Progenitor cell of endocrine pancreas (in vitro differentiated cells): ENCODE measurements at regions not wholly inside any gene's neighbourhood (a gene's known extent, or its start where the extent isn't known, plus 50 kb on each side); places are given as distances from the start of the nearest gene placed in this dataset.

Experiments used
- DNase-seq: peaks from one replicate; pipeline ENCODE4 v3.0.0; 2021; ENCODE audit warnings: low spot score; ENCODE audit not compliant: unreplicated experiment
- H3K27ac Mint-ChIP-seq: 2 replicates; pipeline ENCODE4 v1.8.0; 2021; ENCODE audit warnings: mild to moderate bottlenecking, moderate library complexity, mixed read lengths
- H3K27me3 Mint-ChIP-seq: 2 replicates; pipeline ENCODE4 v1.8.0; 2021; ENCODE audit warnings: mixed read lengths
- H3K36me3 Mint-ChIP-seq: 2 replicates; pipeline ENCODE4 v1.8.0; 2022; ENCODE audit warnings: mixed read lengths; ENCODE audit not compliant: insufficient read depth
- H3K4me1 Mint-ChIP-seq: 2 replicates; pipeline ENCODE4 v1.8.0; 2021; ENCODE audit warnings: low read depth, mixed read lengths
- H3K4me3 Mint-ChIP-seq: 2 replicates; pipeline ENCODE4 v1.8.0; 2021; ENCODE audit warnings: low read depth, mild to moderate bottlenecking, moderate library complexity, mixed read lengths
- H3K9me3 Mint-ChIP-seq: 2 replicates; pipeline ENCODE4 v1.8.0; 2021; ENCODE audit warnings: low read depth, mixed read lengths
- TF ChIP-seq, protein P1 (sequence below): fragments of 200-600 bp; sonication (generic); IDR thresholded peaks from one replicate; pipeline ENCODE4 v1.5.0; 2021; ENCODE audit warnings: antibody characterized with exemption, mild to moderate bottlenecking; ENCODE audit not compliant: unreplicated experiment

DNA sequence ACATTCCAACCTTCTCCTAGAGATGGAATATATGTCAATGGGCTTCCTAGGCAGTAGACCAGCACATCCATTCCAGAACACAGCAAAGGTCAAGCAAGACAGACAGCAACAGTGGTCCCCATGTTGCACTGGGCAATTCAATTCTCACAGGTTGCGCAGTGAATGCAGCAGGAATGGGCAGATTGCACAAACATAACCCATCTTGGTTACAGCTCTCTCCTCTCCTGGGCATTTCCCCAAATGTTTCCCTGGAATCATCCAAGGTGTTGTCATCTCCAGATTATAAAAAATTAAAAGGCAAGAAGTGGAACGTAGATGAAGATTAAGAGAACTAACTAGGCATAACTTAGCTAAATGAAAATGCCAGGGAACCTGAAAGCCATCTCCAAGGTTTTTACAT is 265.8 kb upstream of the SLC14A2 start:
- H3K9me3 Mint-ChIP-seq = no peaks in the 10 kb centered on the region
- TF ChIP-seq, protein P1, sequence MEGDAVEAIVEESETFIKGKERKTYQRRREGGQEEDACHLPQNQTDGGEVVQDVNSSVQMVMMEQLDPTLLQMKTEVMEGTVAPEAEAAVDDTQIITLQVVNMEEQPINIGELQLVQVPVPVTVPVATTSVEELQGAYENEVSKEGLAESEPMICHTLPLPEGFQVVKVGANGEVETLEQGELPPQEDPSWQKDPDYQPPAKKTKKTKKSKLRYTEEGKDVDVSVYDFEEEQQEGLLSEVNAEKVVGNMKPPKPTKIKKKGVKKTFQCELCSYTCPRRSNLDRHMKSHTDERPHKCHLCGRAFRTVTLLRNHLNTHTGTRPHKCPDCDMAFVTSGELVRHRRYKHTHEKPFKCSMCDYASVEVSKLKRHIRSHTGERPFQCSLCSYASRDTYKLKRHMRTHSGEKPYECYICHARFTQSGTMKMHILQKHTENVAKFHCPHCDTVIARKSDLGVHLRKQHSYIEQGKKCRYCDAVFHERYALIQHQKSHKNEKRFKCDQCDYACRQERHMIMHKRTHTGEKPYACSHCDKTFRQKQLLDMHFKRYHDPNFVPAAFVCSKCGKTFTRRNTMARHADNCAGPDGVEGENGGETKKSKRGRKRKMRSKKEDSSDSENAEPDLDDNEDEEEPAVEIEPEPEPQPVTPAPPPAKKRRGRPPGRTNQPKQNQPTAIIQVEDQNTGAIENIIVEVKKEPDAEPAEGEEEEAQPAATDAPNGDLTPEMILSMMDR = no peak
- H3K27me3 Mint-ChIP-seq = peaks cover 41% of the 10 kb centered on the region
- H3K27ac Mint-ChIP-seq = no peak overlapping the region
- H3K4me1 Mint-ChIP-seq = peaks cover 23% of the 10 kb centered on the region
- H3K36me3 Mint-ChIP-seq = no peaks in the 10 kb centered on the region
- no peak overlapping the region for H3K4me3 Mint-ChIP-seq
- DNase-seq = no peak

DNA sequence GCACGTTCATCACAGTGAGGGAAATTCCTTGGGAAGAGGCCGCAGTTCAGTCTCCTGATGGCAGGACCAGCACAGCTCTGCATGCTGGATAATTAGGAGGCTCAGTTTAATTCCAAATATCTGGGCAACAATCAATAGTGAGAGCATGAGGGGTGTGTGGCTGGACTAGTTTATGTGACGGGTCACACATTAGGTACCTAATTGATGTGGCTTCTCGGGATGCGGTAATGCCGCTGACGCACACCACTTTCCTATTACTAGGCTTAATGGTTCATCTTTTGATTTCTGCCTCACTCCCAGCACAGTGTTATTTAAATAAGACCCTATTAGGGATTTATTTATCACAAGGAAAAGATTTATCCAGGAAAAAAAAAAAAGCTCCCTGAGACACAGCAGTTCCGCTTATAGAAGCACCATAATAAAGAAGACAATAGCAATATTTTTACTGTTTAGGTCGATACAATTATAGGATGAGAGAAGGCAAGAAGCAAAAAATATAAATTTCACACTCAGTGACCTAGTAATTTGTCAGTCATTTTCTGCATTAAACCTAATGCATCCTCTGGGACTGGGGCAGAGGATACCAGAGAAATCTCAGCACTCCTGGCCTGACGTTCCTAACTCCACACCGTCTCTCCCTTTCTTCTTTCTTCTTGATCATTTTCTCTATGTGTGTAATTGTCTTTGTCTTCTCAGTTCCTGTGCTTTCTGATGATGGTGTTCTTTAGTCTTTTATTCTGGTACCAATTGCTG is 264.7 kb upstream of the SLC14A2 start:
- TF ChIP-seq, protein P1 = no peak
- Mint-ChIP-seq H3K4me1 (peaks cover 29% of the 10 kb centered on the region), H3K4me3 (no peak overlapping the region), H3K27me3 (peaks cover 32% of the 10 kb centered on the region), H3K9me3 (no peaks in the 10 kb centered on the region), H3K36me3 (no peaks in the 10 kb centered on the region), H3K27ac (no peak overlapping the region)
- no peak for DNase-seq

DNA sequence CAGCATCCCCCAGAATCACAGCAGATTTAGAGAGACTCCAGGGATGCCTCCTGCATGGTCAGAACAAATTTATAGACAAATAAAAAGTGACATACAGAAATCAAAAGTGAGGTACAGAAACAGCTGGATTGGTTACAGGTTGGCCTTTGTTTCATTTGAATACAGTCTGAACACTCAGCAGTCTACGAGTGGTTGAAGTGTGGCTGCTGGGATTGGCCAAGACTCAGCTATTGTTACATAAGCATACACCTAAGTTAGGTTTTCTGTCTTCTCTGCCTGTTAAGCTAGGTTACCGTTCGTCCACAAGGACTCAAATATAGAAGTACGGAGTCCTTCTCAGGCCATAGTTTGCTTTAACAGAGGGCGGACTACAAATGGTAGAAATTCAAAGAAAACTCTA is 262.4 kb upstream of the SLC14A2 start:
- Mint-ChIP-seq H3K4me1 (peaks cover 50% of the 10 kb centered on the region), H3K4me3 (no peak overlapping the region), H3K27me3 (peaks cover 27% of the 10 kb centered on the region), H3K27ac (no peak overlapping the region), H3K36me3 (no peaks in the 10 kb centered on the region), H3K9me3 (no peaks in the 10 kb centered on the region)
- TF ChIP-seq, protein P1 = no peak
- no peak for DNase-seq

DNA sequence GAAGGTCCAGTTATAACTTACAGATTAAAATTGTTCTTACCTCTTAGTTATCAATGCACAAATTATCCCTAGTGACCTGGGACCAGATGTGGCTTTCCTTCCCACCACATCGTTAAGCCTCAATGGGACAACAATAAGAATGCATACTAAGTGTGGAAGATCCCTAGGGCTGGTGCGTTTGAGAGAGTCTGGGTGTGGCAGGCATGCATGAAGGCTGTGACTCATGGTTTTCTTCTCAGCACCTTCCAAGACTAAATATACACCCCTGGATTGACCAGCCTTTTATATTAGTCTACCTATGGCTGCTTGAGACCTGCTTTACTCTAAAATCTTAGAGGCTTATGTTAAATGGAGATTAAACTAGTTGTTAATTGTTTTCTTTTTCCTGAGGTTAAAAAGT is 261.7 kb upstream of the SLC14A2 start:
- H3K4me3 Mint-ChIP-seq = no peak overlapping the region
- DNase-seq = no peak
- peaks cover 22% of the 10 kb centered on the region for H3K27me3 Mint-ChIP-seq
- no peak overlapping the region for H3K27ac Mint-ChIP-seq
- no peaks in the 10 kb centered on the region for H3K9me3 Mint-ChIP-seq
- TF ChIP-seq, protein P1 = no peak
- H3K36me3 Mint-ChIP-seq = no peaks in the 10 kb centered on the region
- H3K4me1 Mint-ChIP-seq = peaks cover 57% of the 10 kb centered on the region

DNA sequence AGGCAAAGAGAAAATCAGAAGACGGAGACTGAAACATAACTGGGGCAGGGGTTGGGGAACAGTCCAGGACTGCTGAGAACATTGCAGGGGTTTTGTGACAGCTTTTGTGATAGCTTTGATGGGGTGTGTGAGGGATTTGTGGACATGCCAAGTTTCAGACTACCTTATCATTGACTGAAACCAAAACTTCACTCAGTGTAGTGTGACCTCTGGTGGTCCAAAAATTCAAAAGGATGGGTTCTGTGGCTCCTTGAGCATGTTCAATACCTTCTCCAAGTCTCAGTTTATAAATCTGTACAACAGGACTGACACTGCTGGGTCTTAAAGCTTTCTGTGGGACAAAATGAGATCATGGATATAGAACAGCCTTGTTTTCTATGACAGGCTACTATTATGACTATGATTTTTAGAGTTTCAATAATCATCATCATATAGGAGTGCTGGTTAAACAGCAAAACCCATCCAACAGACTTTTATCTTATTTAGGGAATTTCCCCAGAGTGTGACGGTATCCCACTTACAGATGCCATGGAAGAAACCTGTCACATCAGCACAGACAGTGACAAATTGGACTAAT is 259.2 kb upstream of the SLC14A2 start:
- TF ChIP-seq, protein P1 = no peak
- Mint-ChIP-seq H3K4me1 (peaks cover 77% of the 10 kb centered on the region), H3K27me3 (peaks cover 13% of the 10 kb centered on the region), H3K36me3 (no peaks in the 10 kb centered on the region), H3K9me3 (no peaks in the 10 kb centered on the region), H3K4me3 (no peak overlapping the region), H3K27ac (no peak overlapping the region)
- DNase-seq = no peak
